ENCODE measurements at regions not wholly inside any gene's neighbourhood (a gene's known extent, or its start where the extent isn't known, plus 50 kb on each side); places are given as distances from the start of the nearest gene placed in this dataset.

DNA sequence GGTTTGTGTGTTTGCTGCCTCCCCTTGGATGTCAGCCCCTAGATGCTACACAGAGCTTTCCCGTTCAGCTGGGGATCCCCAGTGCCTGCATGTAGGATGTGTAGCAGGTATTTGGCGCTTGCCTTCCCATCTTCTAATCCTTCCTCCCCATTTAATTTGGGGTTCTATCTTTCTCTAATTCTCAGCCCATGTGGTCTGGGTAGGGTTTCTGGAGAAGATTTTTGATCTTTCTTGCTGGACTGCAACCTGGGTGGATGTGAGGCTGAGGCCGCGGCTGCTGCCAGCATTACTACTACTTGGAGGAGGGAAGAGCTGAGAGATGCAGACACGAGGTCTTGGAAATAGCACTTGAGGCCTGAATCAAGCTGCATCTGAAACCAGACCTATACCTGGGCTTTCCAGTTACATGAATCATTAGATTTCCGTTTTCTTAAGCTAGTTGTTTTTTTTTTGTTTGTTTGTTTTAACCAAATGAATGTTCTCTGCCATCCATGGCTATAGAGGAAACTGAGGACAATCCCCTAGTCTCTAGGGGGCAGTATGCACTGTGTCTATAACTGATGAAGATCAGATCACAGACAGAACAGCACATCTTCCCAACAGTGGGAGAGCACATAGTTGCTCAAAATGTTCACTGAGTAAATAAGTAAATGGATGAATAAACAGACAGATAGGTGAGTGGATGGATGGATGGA, 178.6 kb downstream of the FGF18 start:
- TF ChIP-seq, protein P1, sequence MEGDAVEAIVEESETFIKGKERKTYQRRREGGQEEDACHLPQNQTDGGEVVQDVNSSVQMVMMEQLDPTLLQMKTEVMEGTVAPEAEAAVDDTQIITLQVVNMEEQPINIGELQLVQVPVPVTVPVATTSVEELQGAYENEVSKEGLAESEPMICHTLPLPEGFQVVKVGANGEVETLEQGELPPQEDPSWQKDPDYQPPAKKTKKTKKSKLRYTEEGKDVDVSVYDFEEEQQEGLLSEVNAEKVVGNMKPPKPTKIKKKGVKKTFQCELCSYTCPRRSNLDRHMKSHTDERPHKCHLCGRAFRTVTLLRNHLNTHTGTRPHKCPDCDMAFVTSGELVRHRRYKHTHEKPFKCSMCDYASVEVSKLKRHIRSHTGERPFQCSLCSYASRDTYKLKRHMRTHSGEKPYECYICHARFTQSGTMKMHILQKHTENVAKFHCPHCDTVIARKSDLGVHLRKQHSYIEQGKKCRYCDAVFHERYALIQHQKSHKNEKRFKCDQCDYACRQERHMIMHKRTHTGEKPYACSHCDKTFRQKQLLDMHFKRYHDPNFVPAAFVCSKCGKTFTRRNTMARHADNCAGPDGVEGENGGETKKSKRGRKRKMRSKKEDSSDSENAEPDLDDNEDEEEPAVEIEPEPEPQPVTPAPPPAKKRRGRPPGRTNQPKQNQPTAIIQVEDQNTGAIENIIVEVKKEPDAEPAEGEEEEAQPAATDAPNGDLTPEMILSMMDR (IDR thresholded peaks at IDR 0.05) = no peak
- TF ChIP-seq POLR2AphosphoS5 (IDR thresholded peaks at IDR 0.05) (no peak), POLR2A (IDR thresholded peaks at IDR 0.05) (no peak), EP300 (IDR thresholded peaks at IDR 0.05) (no peak)

Data from suprapubic skin (tissue), 4 donors.